H1 (cell line): ENCODE measurements at regions not wholly inside any gene's neighbourhood (a gene's known extent, or its start where the extent isn't known, plus 50 kb on each side); places are given as distances from the start of the nearest gene placed in this dataset.

Experiments used
- CTCF ChIA-PET: fragments of 300-600 bp; sonication (Branson Sonifier 250); formaldehyde crosslinking; loops from one replicate; lab custom pipeline; 2021; ENCODE audit not compliant: partially characterized antibody; lab: Charles Lee
- POLR2A ChIA-PET: fragments of 300-600 bp; sonication (Branson Sonifier 250); formaldehyde crosslinking; loops from one replicate; lab custom pipeline; 2021; ENCODE audit warnings: inconsistent platforms; ENCODE audit not compliant: partially characterized antibody; lab: Charles Lee
- DNase-seq, 2 experiments: peaks; one replicate each; pipeline versions ENCODE4 v3.0.0 to v3.0.0-alpha.2; 2010 to 2022; ENCODE audit warnings: low spot score in 2 of 2, low read depth in 1 of 2, mixed read lengths in 1 of 2
- FAIRE-seq: peaks from 2 replicates; lab custom pipeline; 2011; peaks lifted over from hg19 to GRCh38; lab: Jason Lieb, UNC
- H2AFZ ChIP-seq: 2 replicates; pipeline ENCODE4 v1.8.1; 2012; ENCODE audit warnings: low read length, inconsistent platforms
- H2AK5ac ChIP-seq: 2 replicates; pipeline ENCODE4 v1.6.1; 2013; ENCODE audit warnings: low read depth, low read length
- H2BK120ac ChIP-seq: replicated peaks from 2 replicates; pipeline ENCODE3; 2013; ENCODE audit warnings: low read depth, low read length, inconsistent platforms
- H2BK12ac ChIP-seq: 2 replicates; pipeline ENCODE4 v1.6.1; 2013; ENCODE audit warnings: low read depth, low read length
- H2BK15ac ChIP-seq: 2 replicates; pipeline ENCODE4 v1.6.1; 2013; ENCODE audit warnings: low read length
- H2BK20ac ChIP-seq: 2 replicates; pipeline ENCODE4 v1.6.1; 2013; ENCODE audit warnings: low read length
- H2BK5ac ChIP-seq: 2 replicates; pipeline ENCODE4 v1.6.1; 2013; ENCODE audit warnings: low read depth, low read length
- H3K14ac ChIP-seq: 2 replicates; pipeline ENCODE4 v1.6.1; 2013; ENCODE audit warnings: inconsistent platforms; ENCODE audit not compliant: insufficient read length
- H3K18ac ChIP-seq: 2 replicates; pipeline ENCODE4 v1.6.1; 2013; ENCODE audit warnings: low read length; ENCODE audit errors: extremely low read depth
- H3K23ac ChIP-seq: 2 replicates; pipeline ENCODE4 v1.6.1; 2013; ENCODE audit warnings: inconsistent platforms; ENCODE audit not compliant: insufficient read length
- H3K23me2 ChIP-seq: 2 replicates; pipeline ENCODE4 v1.6.1; 2013; ENCODE audit warnings: low read depth, low read length
- H3K27ac ChIP-seq: 2 replicates; pipeline ENCODE4 v1.6.1; 2011; ENCODE audit warnings: low read depth, low read length, inconsistent platforms
- H3K27me3 ChIP-seq, 4 experiments: replicated peaks in 1 of 4; 1 replicate in 1 of 4; 2 replicates in 3 of 4; pipeline versions ENCODE4 v1.6.1 to v1.8.1; 2011 to 2013; ENCODE audit warnings: low read length in 3 of 4, mild to moderate bottlenecking in 3 of 4, inconsistent platforms in 2 of 4, mixed read lengths in 2 of 4, moderate library complexity in 1 of 4; ENCODE audit not compliant: control insufficient read depth in 3 of 4, insufficient read depth in 3 of 4; ENCODE audit errors: extremely low read depth in 1 of 4
- H3K36me3 ChIP-seq, 4 experiments: 2 replicates each; pipeline versions ENCODE4 v1.6.1 to v1.8.1; 2011 to 2013; ENCODE audit warnings: mild to moderate bottlenecking in 4 of 4, low read length in 3 of 4, moderate library complexity in 2 of 4, control low read depth in 1 of 4, inconsistent platforms in 1 of 4; ENCODE audit not compliant: insufficient read depth in 4 of 4, control insufficient read depth in 2 of 4
- H3K4ac ChIP-seq: replicated peaks from 2 replicates; pipeline ENCODE3; 2013; ENCODE audit warnings: low read length, low read depth, mixed read lengths, inconsistent platforms; ENCODE audit not compliant: insufficient read length
- H3K4me1 ChIP-seq, 4 experiments: replicated peaks in 1 of 4; 1 replicate in 1 of 4; 2 replicates in 3 of 4; pipeline versions ENCODE4 v1.6.1 to v1.8.1; 2011 to 2013; ENCODE audit warnings: low read length in 3 of 4, inconsistent platforms in 2 of 4, mixed read lengths in 1 of 4; ENCODE audit not compliant: insufficient read depth in 4 of 4, control insufficient read depth in 3 of 4
- H3K4me2 ChIP-seq, 2 experiments: 2 replicates each; pipeline versions ENCODE4 v1.6.1 to v1.8.1; 2011 to 2013; ENCODE audit warnings: low read depth in 2 of 2, low read length in 2 of 2, control low read depth in 1 of 2, inconsistent platforms in 1 of 2, mild to moderate bottlenecking in 1 of 2; ENCODE audit not compliant: insufficient read depth in 1 of 2
- H3K4me3 ChIP-seq, 4 experiments: fragments of 200-600, 300-600 bp in 1 of 4; sonication (generic), shearing (Covaris generic), sonication (Bioruptor Twin) in 1 of 4; 2 replicates each; pipeline versions ENCODE4 v1.5.1 to v1.8.1; 2011 to 2016; ENCODE audit warnings: low read length in 4 of 4, low read depth in 3 of 4, control low read depth in 2 of 4, inconsistent platforms in 2 of 4, mild to moderate bottlenecking in 2 of 4, mixed read lengths in 1 of 4, moderate library complexity in 1 of 4; ENCODE audit not compliant: insufficient read depth in 2 of 4; ENCODE audit errors: extremely low read depth in 1 of 4
- H3K56ac ChIP-seq: replicated peaks from 2 replicates; pipeline ENCODE3; 2013; ENCODE audit warnings: low read depth, mild to moderate bottlenecking, mixed read lengths, low read length, inconsistent platforms; ENCODE audit not compliant: insufficient read length
- H3K79me1 ChIP-seq: 2 replicates; pipeline ENCODE4 v1.6.1; 2013; ENCODE audit warnings: low read depth, low read length, control low read depth
- H3K79me2 ChIP-seq, 2 experiments: 2 replicates each; pipeline versions ENCODE4 v1.6.1 to v1.8.1; 2012 to 2013; ENCODE audit warnings: low read length in 2 of 2, mild to moderate bottlenecking in 2 of 2, inconsistent platforms in 1 of 2; ENCODE audit not compliant: insufficient read depth in 2 of 2, control insufficient read depth in 1 of 2
- H3K9ac ChIP-seq, 4 experiments: replicated peaks in 1 of 4; 1 replicate in 1 of 4; 2 replicates in 3 of 4; pipeline versions ENCODE4 v1.6.1 to v1.8.1; 2011 to 2013; ENCODE audit warnings: low read depth in 3 of 4, low read length in 3 of 4, control low read depth in 2 of 4, mild to moderate bottlenecking in 2 of 4, moderate library complexity in 2 of 4, inconsistent platforms in 1 of 4; ENCODE audit errors: extremely low read depth in 1 of 4
- H3K9me3 ChIP-seq, 2 experiments: 2 replicates each; pipeline versions ENCODE4 v1.6.1 to v1.8.1; 2012 to 2013; ENCODE audit warnings: mild to moderate bottlenecking in 2 of 2, moderate library complexity in 2 of 2, control low read depth in 1 of 2, inconsistent platforms in 1 of 2, low read depth in 1 of 2, low read length in 1 of 2, mixed read lengths in 1 of 2; ENCODE audit not compliant: insufficient read depth in 2 of 2
- H4K20me1 ChIP-seq, 2 experiments: replicated peaks in 1 of 2; 2 replicates each; pipeline versions ENCODE3 to v1.8.1; 2011 to 2013; ENCODE audit warnings: inconsistent platforms in 2 of 2, low read length in 2 of 2, mild to moderate bottlenecking in 1 of 2; ENCODE audit not compliant: insufficient read depth in 2 of 2, control insufficient read depth in 1 of 2
- H4K5ac ChIP-seq: 2 replicates; pipeline ENCODE4 v1.6.1; 2013; ENCODE audit warnings: low read length, low read depth, mixed read lengths, inconsistent platforms; ENCODE audit not compliant: insufficient read length
- H4K8ac ChIP-seq: 2 replicates; pipeline ENCODE4 v1.8.0; 2013; ENCODE audit warnings: mild to moderate bottlenecking, moderate library complexity, low read length, inconsistent platforms; ENCODE audit not compliant: insufficient read depth; ENCODE audit errors: extremely low read depth
- H4K91ac ChIP-seq: replicated peaks from 2 replicates; pipeline ENCODE3; 2013; ENCODE audit warnings: low read length, mixed read lengths, inconsistent platforms; ENCODE audit not compliant: insufficient read length
- ASH2L ChIP-seq: fragments of 200-600, 300-600 bp; sonication (generic); IDR thresholded peaks from one replicate; pipeline ENCODE4 v1.7.1; 2017; ENCODE audit warnings: low read length
- CTBP2 ChIP-seq: IDR thresholded peaks from 2 replicates; pipeline ENCODE4 v1.7.0; 2011; ENCODE audit warnings: borderline replicate concordance, mild to moderate bottlenecking, moderate library complexity, mixed read lengths, low read length; ENCODE audit not compliant: insufficient read depth, insufficient read length
- KDM1A ChIP-seq: fragments of 200-600, 300-600 bp; sonication (generic); IDR thresholded peaks from 2 replicates; pipeline ENCODE4 v1.7.1; 2016; ENCODE audit warnings: mild to moderate bottlenecking, low read length, borderline replicate concordance
- MAFK ChIP-seq: IDR thresholded peaks from 2 replicates; pipeline ENCODE4 v1.6.1; 2012; ENCODE audit warnings: low read depth, mild to moderate bottlenecking, improper control_type of control experiment, low read length
- SP2 ChIP-seq: IDR thresholded peaks from 2 replicates; pipeline ENCODE4 v1.6.1; 2012; ENCODE audit warnings: mild to moderate bottlenecking, low read length, inconsistent platforms
- TCF12 ChIP-seq: IDR thresholded peaks from 2 replicates; pipeline ENCODE4 v1.6.1; 2011; ENCODE audit warnings: low read depth, mild to moderate bottlenecking, low read length
- ZNF274 ChIP-seq: IDR thresholded peaks from 2 replicates; pipeline ENCODE4 v1.7.0; 2012; ENCODE audit warnings: low read length, borderline replicate concordance; ENCODE audit errors: extremely low read depth

- no peak overlapping the region for H4K8ac ChIP-seq
- ChIA-PET POLR2A (no interaction called here), CTCF (interaction anchor here (0.9 to 1.2 kb wide), 3 partner anchors 10 to 16 kb away, joined by 3 to 5 read pairs (median 5); no protein-coding TSS in a partner anchor)
- no peaks in the 10 kb centered on the region for H4K20me1 ChIP-seq
- H2AFZ ChIP-seq, result no peak overlapping the region
- H3K27me3 ChIP-seq, result no peaks in the 10 kb centered on the region
- H3K9ac ChIP-seq, result no peak overlapping the region
- no peak overlapping the region for H2BK20ac ChIP-seq
- no peak overlapping the region for H2BK12ac ChIP-seq
- no peaks in the 10 kb centered on the region for H3K9me3 ChIP-seq
- H3K4me3 ChIP-seq, result no peak overlapping the region
- H3K18ac ChIP-seq, result no peak overlapping the region
- no peak overlapping the region for H2BK15ac ChIP-seq
- H2BK5ac ChIP-seq, result no peak overlapping the region
- no peaks in the 10 kb centered on the region for H3K79me2 ChIP-seq
- H3K79me1 ChIP-seq, result no peaks in the 10 kb centered on the region
- H4K91ac ChIP-seq, result no peak overlapping the region
- no peak overlapping the region for H3K27ac ChIP-seq
- H3K4ac ChIP-seq, result no peak overlapping the region
- no peaks in the 10 kb centered on the region for H3K36me3 ChIP-seq
- no peak overlapping the region for H3K4me2 ChIP-seq
- no peak overlapping the region for H2AK5ac ChIP-seq
- H3K23me2 ChIP-seq, result no peaks in the 10 kb centered on the region
- TF ChIP-seq ZNF274, result no peak
- TF ChIP-seq ASH2L, result no peak
- TF ChIP-seq KDM1A, result no peak
- no peak for TF ChIP-seq MAFK
- no peak for TF ChIP-seq SP2
- TF ChIP-seq TCF12, result no peak
- no peak for TF ChIP-seq CTBP2
- no peak for DNase-seq
- FAIRE-seq, result no peak
- no peak overlapping the region for H2BK120ac ChIP-seq
- no peak overlapping the region for H3K56ac ChIP-seq
- no peaks in the 10 kb centered on the region for H3K4me1 ChIP-seq
- no peak overlapping the region for H3K14ac ChIP-seq
- H3K23ac ChIP-seq, result no peak overlapping the region
- no peak overlapping the region for H4K5ac ChIP-seq
Observed at GRCh38 chr11:26243426-26243825, 88.5 kb upstream of the ANO3 start.
